H9 (cell line): ENCODE measurements at regions not wholly inside any gene's neighbourhood (a gene's known extent, or its start where the extent isn't known, plus 50 kb on each side); places are given as distances from the start of the nearest gene placed in this dataset.

ENCODE experiments used
- DNase-seq: peaks from one replicate; pipeline ENCODE4 v3.0.0-alpha.2; 2017
- H2AFZ ChIP-seq: one replicate; pipeline ENCODE4 v1.6.1; 2013; ENCODE audit warnings: mild to moderate bottlenecking, low read length, control low read depth, moderate library complexity
- H2AK5ac ChIP-seq: 2 replicates; pipeline ENCODE4 v1.6.1; 2013; ENCODE audit warnings: low read length, control low read depth, mixed read lengths; ENCODE audit not compliant: insufficient read length
- H2BK120ac ChIP-seq: one replicate; pipeline ENCODE4 v1.6.1; 2013; ENCODE audit warnings: low read depth, mild to moderate bottlenecking, low read length, control low read depth, inconsistent platforms; ENCODE audit not compliant: poor library complexity, severe bottlenecking
- H2BK12ac ChIP-seq: 2 replicates; pipeline ENCODE4 v1.6.1; 2013; ENCODE audit warnings: low read length, control low read depth, mixed read lengths, low read depth; ENCODE audit not compliant: insufficient read length
- H2BK15ac ChIP-seq: 2 replicates; pipeline ENCODE4 v1.6.1; 2013; ENCODE audit warnings: low read depth, low read length, control low read depth
- H2BK20ac ChIP-seq: one replicate; pipeline ENCODE4 v1.6.1; 2013; ENCODE audit warnings: low read depth, mild to moderate bottlenecking, low read length, control low read depth, inconsistent platforms; ENCODE audit not compliant: poor library complexity, severe bottlenecking
- H2BK5ac ChIP-seq: 2 replicates; pipeline ENCODE4 v1.6.1; 2013; ENCODE audit warnings: low read length, control low read depth, mixed read lengths; ENCODE audit not compliant: insufficient read length
- H3K14ac ChIP-seq: 2 replicates; pipeline ENCODE4 v1.6.1; 2013; ENCODE audit warnings: low read length, control low read depth; ENCODE audit not compliant: insufficient read depth
- H3K18ac ChIP-seq: 2 replicates; pipeline ENCODE4 v1.6.1; 2013; ENCODE audit warnings: low read depth, mild to moderate bottlenecking, mixed read lengths, low read length, control low read depth; ENCODE audit not compliant: insufficient read length
- H3K23ac ChIP-seq: 2 replicates; pipeline ENCODE4 v1.6.1; 2013; ENCODE audit warnings: low read length, control low read depth, mixed read lengths, low read depth; ENCODE audit not compliant: insufficient read length
- H3K23me2 ChIP-seq: 2 replicates; pipeline ENCODE4 v1.6.1; 2013; ENCODE audit warnings: low read depth, mild to moderate bottlenecking, mixed read lengths, low read length, control low read depth; ENCODE audit not compliant: insufficient read length, poor library complexity, severe bottlenecking
- H3K27ac ChIP-seq: 2 replicates; pipeline ENCODE4 v1.5.1; 2013; ENCODE audit warnings: low read length, control low read depth, mixed read lengths, low read depth; ENCODE audit not compliant: insufficient read length
- H3K27me3 ChIP-seq: 2 replicates; pipeline ENCODE4 v1.6.1; 2013; ENCODE audit warnings: low read length, control low read depth, inconsistent platforms; ENCODE audit not compliant: insufficient read depth
- H3K4ac ChIP-seq: 2 replicates; pipeline ENCODE4 v1.6.1; 2013; ENCODE audit warnings: low read depth, mild to moderate bottlenecking, control low read depth, inconsistent platforms, low read length, moderate library complexity
- H3K4me1 ChIP-seq: 2 replicates; pipeline ENCODE4 v1.6.1; 2013; ENCODE audit warnings: low read length, control low read depth, inconsistent platforms; ENCODE audit not compliant: insufficient read depth
- H3K4me2 ChIP-seq: 2 replicates; pipeline ENCODE4 v1.6.1; 2013; ENCODE audit warnings: low read length, control low read depth, mixed read lengths; ENCODE audit not compliant: insufficient read length, insufficient read depth
- H3K56ac ChIP-seq: 2 replicates; pipeline ENCODE4 v1.6.1; 2013; ENCODE audit warnings: low read depth, mild to moderate bottlenecking, mixed read lengths, low read length, control low read depth; ENCODE audit not compliant: insufficient read length
- H3K79me1 ChIP-seq: 2 replicates; pipeline ENCODE4 v1.6.1; 2013; ENCODE audit warnings: low read depth, mild to moderate bottlenecking, moderate library complexity, low read length, control low read depth, inconsistent platforms; ENCODE audit not compliant: insufficient read depth, poor library complexity, severe bottlenecking
- H3K79me2 ChIP-seq: 2 replicates; pipeline ENCODE4 v1.6.1; 2013; ENCODE audit warnings: low read length, control low read depth, inconsistent platforms; ENCODE audit not compliant: insufficient read depth
- H3K9ac ChIP-seq: 2 replicates; pipeline ENCODE4 v1.6.1; 2013; ENCODE audit warnings: low read length, control low read depth, mixed read lengths; ENCODE audit not compliant: insufficient read length; ENCODE audit errors: extremely low read depth
- H3K9me3 ChIP-seq: one replicate; pipeline ENCODE4 v1.6.1; 2013; ENCODE audit warnings: low read depth, low read length, inconsistent platforms; ENCODE audit not compliant: control insufficient read depth
- H3T11ph ChIP-seq: one replicate; pipeline ENCODE4 v1.6.1; 2013; ENCODE audit warnings: mild to moderate bottlenecking, low read length, control low read depth, inconsistent platforms
- H4K20me1 ChIP-seq: one replicate; pipeline ENCODE4 v1.6.1; 2013; ENCODE audit not compliant: control insufficient read depth, insufficient read length, insufficient read depth
- H4K5ac ChIP-seq: 2 replicates; pipeline ENCODE4 v1.6.1; 2013; ENCODE audit warnings: low read depth, mild to moderate bottlenecking, mixed read lengths, low read length, control low read depth; ENCODE audit not compliant: insufficient read length
- H4K8ac ChIP-seq: replicated peaks from 2 replicates; pipeline ENCODE4 v1.6.1; 2013; ENCODE audit warnings: low read length, control low read depth, mixed read lengths, low read depth; ENCODE audit not compliant: insufficient read length
- H4K91ac ChIP-seq: 2 replicates; pipeline ENCODE4 v1.6.1; 2013; ENCODE audit warnings: low read depth, mild to moderate bottlenecking, moderate library complexity, mixed read lengths, low read length, control low read depth; ENCODE audit not compliant: insufficient read length
- H3K27ac Mint-ChIP-seq, 3 experiments: 2 replicates in 2 of 3; 3 replicates in 1 of 3; pipeline ENCODE4 v1.8.0; 2020 to 2021; ENCODE audit warnings: mixed read lengths in 3 of 3, mild to moderate bottlenecking in 1 of 3, moderate library complexity in 1 of 3
- H3K27me3 Mint-ChIP-seq: 2 replicates; pipeline ENCODE4 v1.8.0; 2021; ENCODE audit warnings: low read depth, mild to moderate bottlenecking, moderate library complexity, mixed read lengths
- H3K36me3 Mint-ChIP-seq, 3 experiments: 2 replicates in 2 of 3; 3 replicates in 1 of 3; pipeline ENCODE4 v1.8.0; 2020 to 2021; ENCODE audit warnings: low read depth in 3 of 3, mixed read lengths in 3 of 3; ENCODE audit not compliant: insufficient read depth in 1 of 3
- H3K4me1 Mint-ChIP-seq, 2 experiments: 2 replicates each; pipeline ENCODE4 v1.8.0; 2020; ENCODE audit warnings: mixed read lengths in 2 of 2
- H3K4me3 Mint-ChIP-seq, 2 experiments: 2 replicates in 1 of 2; 3 replicates in 1 of 2; pipeline ENCODE4 v1.8.0; 2020 to 2021; ENCODE audit warnings: mild to moderate bottlenecking in 2 of 2, mixed read lengths in 2 of 2, moderate library complexity in 1 of 2
- H3K9me3 Mint-ChIP-seq, 2 experiments: 2 replicates in 1 of 2; 3 replicates in 1 of 2; pipeline ENCODE4 v1.8.0; 2020; ENCODE audit warnings: mild to moderate bottlenecking in 2 of 2, mixed read lengths in 2 of 2, moderate library complexity in 1 of 2
- CTCF ChIP-seq: fragments of 200-600 bp; sonication (generic); conservative IDR thresholded peaks from 3 replicates; pipeline ENCODE4 v1.8.0; 2021; ENCODE audit warnings: antibody characterized with exemption, mild to moderate bottlenecking
- WGBS: extraction: QIAGEN DNeasy Blood & Tissue Kit; methylation state at CpG from one replicate; pipeline ENCODE4 v1.1.7; 2013; ENCODE audit warnings: missing lambda C conversion rate, low lambda C conversion rate, mixed read lengths; ENCODE audit not compliant: insufficient read length; ENCODE audit errors: extremely low coverage; 5-methylcytosine and 5-hydroxymethylcytosine counted together

- no peak overlapping the region for H2BK12ac ChIP-seq
- H3K36me3 Mint-ChIP-seq: no peaks in the 10 kb centered on the region
- no peaks in the 10 kb centered on the region for H3K79me2 ChIP-seq
- DNase-seq: no peak
- no peak overlapping the region for H2AK5ac ChIP-seq
- peaks cover 0 to 2% of the 10 kb centered on the region in 2 experiments; a peak in 2 of 4 replicates for H3K4me1 Mint-ChIP-seq
- no peaks in the 10 kb centered on the region for H3K27me3 ChIP-seq
- H3K9me3 Mint-ChIP-seq: no peaks in the 10 kb centered on the region; a peak in 1 of 5 replicates
- no peak overlapping the region for H2BK15ac ChIP-seq
- no CpG with 5 or more reads among the region's 3 CpGs for WGBS
- no peak overlapping the region for H3K4ac ChIP-seq
- no peaks in the 10 kb centered on the region for H3K79me1 ChIP-seq
- H3K23ac ChIP-seq: no peak overlapping the region
- H4K5ac ChIP-seq: no peak overlapping the region
- no peak overlapping the region for H3K4me2 ChIP-seq
- no peaks in the 10 kb centered on the region for H4K20me1 ChIP-seq
- H3K27me3 Mint-ChIP-seq: no peaks in the 10 kb centered on the region
- H3T11ph ChIP-seq: no peak overlapping the region
- H4K8ac ChIP-seq: no peak overlapping the region
- no peak overlapping the region; a peak in 1 of 7 replicates for H3K27ac Mint-ChIP-seq
- no peak overlapping the region for H3K18ac ChIP-seq
- H3K4me1 ChIP-seq: no peaks in the 10 kb centered on the region
- H3K9me3 ChIP-seq: no peaks in the 10 kb centered on the region
- no peak overlapping the region for H3K14ac ChIP-seq
- H3K56ac ChIP-seq: no peak overlapping the region
- H3K9ac ChIP-seq: no peak overlapping the region
- H3K4me3 Mint-ChIP-seq: no peak overlapping the region
- H2BK120ac ChIP-seq: no peak overlapping the region
- H4K91ac ChIP-seq: no peak overlapping the region
- H3K27ac ChIP-seq: no peak overlapping the region
- H2BK20ac ChIP-seq: no peak overlapping the region
- no peaks in the 10 kb centered on the region for H3K23me2 ChIP-seq
- H2AFZ ChIP-seq: no peak overlapping the region
- TF ChIP-seq CTCF: no peak
- no peak overlapping the region for H2BK5ac ChIP-seq
Measured at GRCh38 chr2:76314271-76315020, 603.7 kb upstream of the GCFC2 start.
